ENCODE measurements at regions not wholly inside any gene's neighbourhood (a gene's known extent, or its start where the extent isn't known, plus 50 kb on each side); places are given as distances from the start of the nearest gene placed in this dataset.
"Not testable (repeated sequence)": the region's sequence is repeated elsewhere in the genome, so short reads cannot be mapped to it uniquely, and the experiment has no call there.

DNA sequence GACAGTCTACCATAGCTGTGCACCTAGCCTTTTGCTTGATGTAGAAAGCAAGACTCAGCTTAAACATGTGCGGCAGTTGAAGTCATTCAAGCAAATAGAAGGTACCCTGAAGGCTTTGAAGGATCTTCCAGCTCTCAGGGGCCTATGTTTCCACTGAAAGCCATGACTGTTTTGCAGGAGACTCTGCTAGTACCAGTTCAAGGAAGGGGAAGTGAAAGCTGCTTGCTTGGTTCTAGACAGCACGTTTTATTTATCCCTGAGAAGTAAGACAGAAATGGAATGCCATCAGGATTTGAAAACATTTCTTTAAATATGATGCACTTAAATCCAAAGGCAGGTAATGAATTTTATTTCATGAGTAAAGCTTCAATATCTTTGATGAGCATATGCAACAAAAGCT lies 311.4 kb downstream of the PDCD6IP start:
- in situ Hi-C loops (cut with HindIII; ENCODE audit: low pct_unique_long_range_greater_than_20kb, low sequenced_read_pairs), result no loop called here

GRCh38 chr3:34111361-34111760 lies 312.9 kb downstream of the PDCD6IP start:
- TF ChIP-seq POLR2AphosphoS5 (IDR thresholded peaks at IDR 0.05; ENCODE audit: low read depth, low read length) (no peak), SIN3A (IDR thresholded peaks at IDR 0.05; ENCODE audit: borderline replicate concordance, insufficient read depth, low read depth, low read length) (no peak), REST (IDR thresholded peaks at IDR 0.05; ENCODE audit: insufficient read depth in 1 of 2, low read depth in 2 of 2, low read length in 1 of 2) (no peak), TCF7L2 (IDR thresholded peaks at IDR 0.05; ENCODE audit: low read depth, low read length) (no peak)
- TF ChIP-seq, protein P1, sequence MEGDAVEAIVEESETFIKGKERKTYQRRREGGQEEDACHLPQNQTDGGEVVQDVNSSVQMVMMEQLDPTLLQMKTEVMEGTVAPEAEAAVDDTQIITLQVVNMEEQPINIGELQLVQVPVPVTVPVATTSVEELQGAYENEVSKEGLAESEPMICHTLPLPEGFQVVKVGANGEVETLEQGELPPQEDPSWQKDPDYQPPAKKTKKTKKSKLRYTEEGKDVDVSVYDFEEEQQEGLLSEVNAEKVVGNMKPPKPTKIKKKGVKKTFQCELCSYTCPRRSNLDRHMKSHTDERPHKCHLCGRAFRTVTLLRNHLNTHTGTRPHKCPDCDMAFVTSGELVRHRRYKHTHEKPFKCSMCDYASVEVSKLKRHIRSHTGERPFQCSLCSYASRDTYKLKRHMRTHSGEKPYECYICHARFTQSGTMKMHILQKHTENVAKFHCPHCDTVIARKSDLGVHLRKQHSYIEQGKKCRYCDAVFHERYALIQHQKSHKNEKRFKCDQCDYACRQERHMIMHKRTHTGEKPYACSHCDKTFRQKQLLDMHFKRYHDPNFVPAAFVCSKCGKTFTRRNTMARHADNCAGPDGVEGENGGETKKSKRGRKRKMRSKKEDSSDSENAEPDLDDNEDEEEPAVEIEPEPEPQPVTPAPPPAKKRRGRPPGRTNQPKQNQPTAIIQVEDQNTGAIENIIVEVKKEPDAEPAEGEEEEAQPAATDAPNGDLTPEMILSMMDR (IDR thresholded peaks at IDR 0.05), result no peak
- ChIA-PET CTCF (no interaction called here), POLR2A (no interaction called here)
- no peak for ATAC-seq
- BruUV-seq (replicated peaks), result no TSS peak
- no peaks in the 10 kb centered on the region for H3K36me3 ChIP-seq (ENCODE audit: control insufficient read depth, insufficient read depth, low read length)
- no peaks in the 10 kb centered on the region for H3K9me3 ChIP-seq (ENCODE audit: control insufficient read depth, insufficient read depth, low read depth, low read length)
- in situ Hi-C loops (cut with HindIII; ENCODE audit: low pct_unique_long_range_greater_than_20kb, low sequenced_read_pairs) (no loop called here), intact Hi-C loops (cut with micrococcal nuclease; ENCODE audit: unreplicated experiment) (no loop called here)
- no peak overlapping the region for H3K27ac ChIP-seq (ENCODE audit: low read length)
- H3K4me1 ChIP-seq (ENCODE audit: control insufficient read depth, insufficient read depth, low read length), result no peaks in the 10 kb centered on the region
- DNase-seq (ENCODE audit: low read depth, low spot score), result no peak
- H3K4me3 ChIP-seq (ENCODE audit: low read depth in 2 of 2, low read length in 2 of 2), result no peak overlapping the region
- H3K27me3 ChIP-seq (ENCODE audit: control insufficient read depth, insufficient read depth, low read length), result no peaks in the 10 kb centered on the region

More for the DNA sequence above, 311.4 kb downstream of the PDCD6IP start:
- no peaks in the 10 kb centered on the region for H3K36me3 ChIP-seq (ENCODE audit: control insufficient read depth, insufficient read depth, low read length)
- TF ChIP-seq REST (IDR thresholded peaks at IDR 0.05; ENCODE audit: insufficient read depth in 1 of 2, low read depth in 2 of 2, low read length in 1 of 2), result no peak
- no peak for TF ChIP-seq POLR2AphosphoS5 (IDR thresholded peaks at IDR 0.05; ENCODE audit: low read depth, low read length)
- no peak for TF ChIP-seq TCF7L2 (IDR thresholded peaks at IDR 0.05; ENCODE audit: low read depth, low read length)
- TF ChIP-seq, protein P1 (IDR thresholded peaks at IDR 0.05), result no peak
- no peak for TF ChIP-seq SIN3A (IDR thresholded peaks at IDR 0.05; ENCODE audit: borderline replicate concordance, insufficient read depth, low read depth, low read length)
- POLR2A ChIA-PET, result no interaction called here
- DNase-seq (ENCODE audit: low read depth, low spot score) (no peak), ATAC-seq (no peak)
- intact Hi-C loops (cut with micrococcal nuclease; ENCODE audit: unreplicated experiment), result no loop called here
- no peaks in the 10 kb centered on the region for H3K27me3 ChIP-seq (ENCODE audit: control insufficient read depth, insufficient read depth, low read length)
- no peaks in the 10 kb centered on the region for H3K9me3 ChIP-seq (ENCODE audit: control insufficient read depth, insufficient read depth, low read depth, low read length)
- H3K27ac ChIP-seq (ENCODE audit: low read length), result no peak overlapping the region
- no peaks in the 10 kb centered on the region for H3K4me1 ChIP-seq (ENCODE audit: control insufficient read depth, insufficient read depth, low read length)
- BruUV-seq (replicated peaks), result no TSS peak
- CTCF ChIA-PET, result no interaction called here
- H3K4me3 ChIP-seq (ENCODE audit: low read depth in 2 of 2, low read length in 2 of 2), result no peak overlapping the region

- ATAC-seq; CTCF ChIA-PET; H3K27ac ChIP-seq (ENCODE audit: low read length); in situ Hi-C loops (cut with HindIII; ENCODE audit: low pct_unique_long_range_greater_than_20kb, low sequenced_read_pairs); H3K36me3 ChIP-seq (ENCODE audit: control insufficient read depth, insufficient read depth, low read length); H3K27me3 ChIP-seq (ENCODE audit: control insufficient read depth, insufficient read depth, low read length); H3K4me3 ChIP-seq (ENCODE audit: low read depth in 2 of 2, low read length in 2 of 2); H3K9me3 ChIP-seq (ENCODE audit: control insufficient read depth, insufficient read depth, low read depth, low read length); POLR2A ChIA-PET; H3K4me1 ChIP-seq (ENCODE audit: control insufficient read depth, insufficient read depth, low read length); BruUV-seq (replicated peaks); intact Hi-C loops (cut with micrococcal nuclease; ENCODE audit: unreplicated experiment); DNase-seq (ENCODE audit: low read depth, low spot score): not testable (repeated sequence)
Measured at GRCh38 chr3:34112261-34112660, 313.8 kb downstream of the PDCD6IP start.
